WERI-Rb-1 (cell line): ENCODE measurements at regions not wholly inside any gene's neighbourhood (a gene's known extent, or its start where the extent isn't known, plus 50 kb on each side); places are given as distances from the start of the nearest gene placed in this dataset.
"Not testable (repeated sequence)": the region's sequence is repeated elsewhere in the genome, so short reads cannot be mapped to it uniquely, and the experiment has no call there.

Experiments used
- DNase-seq: peaks from one replicate; pipeline ENCODE4 v3.0.0-alpha.2; 2020
- H3K27ac ChIP-seq: fragments of 250-450 bp; sonication (Bioruptor Pico); 2 replicates; pipeline ENCODE4 v1.5.1; 2020; ENCODE audit warnings: mild to moderate bottlenecking, moderate library complexity
- H3K27me3 ChIP-seq: fragments of 250-450 bp; sonication (Bioruptor Pico); 2 replicates; pipeline ENCODE4 v1.5.1; 2021; ENCODE audit warnings: mild to moderate bottlenecking, low read depth, moderate library complexity; ENCODE audit not compliant: insufficient read depth, severe bottlenecking
- H3K36me3 ChIP-seq: fragments of 250-450 bp; sonication (Bioruptor Pico); 2 replicates; pipeline ENCODE4 v1.5.1; 2020; ENCODE audit warnings: mild to moderate bottlenecking, moderate library complexity
- H3K4me3 ChIP-seq: 2 replicates; pipeline ENCODE4 v1.5.1; 2011; ENCODE audit warnings: low read depth, mild to moderate bottlenecking, control low read depth, low read length
- H3K9me3 ChIP-seq: fragments of 250-450 bp; sonication (Bioruptor Pico); 2 replicates; pipeline ENCODE4 v1.5.1; 2021; ENCODE audit warnings: mild to moderate bottlenecking, moderate library complexity; ENCODE audit not compliant: severe bottlenecking
- CTCF ChIP-seq: IDR thresholded peaks from 2 replicates; pipeline ENCODE4 v1.5.1; 2011; ENCODE audit warnings: low read depth, mild to moderate bottlenecking, control low read depth, inconsistent platforms, low read length

GRCh38 chr3:147518465-147518864 lies 109.3 kb downstream of the ZIC1 start:
- Histone ChIP-seq H3K27me3 (no peaks in the 10 kb centered on the region), H3K4me3 (no peak overlapping the region), H3K9me3 (no peaks in the 10 kb centered on the region), H3K27ac (no peak overlapping the region), H3K36me3 (no peaks in the 10 kb centered on the region)
- no peak for TF ChIP-seq CTCF
- DNase-seq = no peak

DNA sequence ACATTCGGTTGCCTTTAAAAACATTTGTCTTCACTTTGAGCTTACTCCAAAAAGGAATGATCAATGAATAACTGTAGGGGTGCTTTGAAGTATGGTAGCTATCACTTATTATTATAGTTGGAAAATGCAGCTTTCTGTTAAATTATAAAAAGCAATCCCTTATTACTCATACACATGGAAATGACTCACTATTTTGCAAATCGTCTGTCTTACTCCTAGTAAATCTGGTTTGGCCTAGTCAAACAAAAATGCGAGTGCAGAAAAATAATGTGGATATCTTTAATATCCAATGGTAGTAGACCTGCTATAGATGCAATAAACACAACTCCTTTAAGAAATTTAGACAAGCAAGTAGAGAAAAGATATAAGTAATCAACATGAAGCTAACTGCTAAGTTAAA lies 112.5 kb downstream of the ZIC1 start:
- H3K4me3 ChIP-seq = no peak overlapping the region
- no peak for TF ChIP-seq CTCF
- H3K27ac ChIP-seq = no peak overlapping the region
- no peaks in the 10 kb centered on the region for H3K9me3 ChIP-seq
- no peaks in the 10 kb centered on the region for H3K36me3 ChIP-seq
- DNase-seq = no peak
- no peaks in the 10 kb centered on the region for H3K27me3 ChIP-seq

- not testable (repeated sequence) for H3K4me3 ChIP-seq, DNase-seq, H3K27me3 ChIP-seq, H3K27ac ChIP-seq, H3K9me3 ChIP-seq, H3K36me3 ChIP-seq
These were observed 113.6 kb downstream of the ZIC1 start for GRCh38 chr3:147522780-147523179.

DNA sequence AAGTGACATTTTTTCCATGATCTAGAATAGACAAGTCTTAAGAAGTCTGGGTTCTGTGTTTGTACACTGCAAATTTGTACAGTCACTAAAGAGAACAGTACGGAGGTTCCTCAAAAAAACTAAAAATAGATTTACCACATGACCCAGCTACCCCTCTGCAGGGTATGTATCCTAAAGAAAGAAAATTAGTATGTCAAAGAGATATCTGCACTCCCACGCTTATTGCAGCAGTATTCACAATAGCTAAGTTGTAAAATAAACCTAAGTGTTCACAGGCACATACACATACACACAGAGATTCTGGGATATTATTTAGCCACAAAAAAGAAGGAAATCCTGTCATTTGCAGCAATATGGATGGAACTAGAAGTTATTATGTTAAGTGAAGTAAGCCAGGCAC lies 120.4 kb downstream of the ZIC1 start:
- no peak for TF ChIP-seq CTCF
- DNase-seq = no peak
- H3K27ac ChIP-seq = no peak overlapping the region
- H3K9me3 ChIP-seq = no peaks in the 10 kb centered on the region
- no peaks in the 10 kb centered on the region for H3K27me3 ChIP-seq
- no peaks in the 10 kb centered on the region for H3K36me3 ChIP-seq
- no peak overlapping the region for H3K4me3 ChIP-seq

GRCh38 chr3:147538034-147538433 lies 128.9 kb downstream of the ZIC1 start:
- Histone ChIP-seq H3K4me3 (no peak overlapping the region), H3K27ac (no peak overlapping the region), H3K27me3 (no peaks in the 10 kb centered on the region), H3K9me3 (no peaks in the 10 kb centered on the region), H3K36me3 (no peaks in the 10 kb centered on the region)
- DNase-seq = no peak
- no peak for TF ChIP-seq CTCF

GRCh38 chr3:147540921-147541320 lies 131.8 kb downstream of the ZIC1 start:
- H3K27ac ChIP-seq = no peak overlapping the region
- no peaks in the 10 kb centered on the region for H3K9me3 ChIP-seq
- H3K36me3 ChIP-seq = no peaks in the 10 kb centered on the region
- H3K4me3 ChIP-seq = no peak overlapping the region
- TF ChIP-seq CTCF = no peak
- no peak for DNase-seq
- H3K27me3 ChIP-seq = no peaks in the 10 kb centered on the region

DNA sequence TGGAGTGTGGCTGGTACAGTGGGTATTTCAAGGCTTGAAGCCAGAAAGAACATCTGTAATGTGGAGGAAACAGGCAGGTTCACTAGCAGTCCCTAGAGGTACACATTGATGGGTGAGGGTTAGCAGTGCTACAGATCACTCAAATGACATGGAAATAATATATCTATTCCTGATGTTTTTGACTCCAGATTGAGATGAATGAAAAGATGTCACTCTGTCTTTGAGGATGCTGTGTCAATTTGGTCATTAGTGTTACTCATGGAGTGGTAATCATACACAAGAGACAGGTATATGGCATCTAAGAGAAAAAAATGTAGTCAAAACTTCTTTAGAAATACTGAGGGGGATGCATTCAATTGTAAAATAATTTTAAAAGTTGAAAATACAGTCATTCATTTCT lies 135.1 kb downstream of the ZIC1 start:
- no peak for TF ChIP-seq CTCF
- H3K27ac ChIP-seq = no peak overlapping the region

More for the DNA sequence above, 135.1 kb downstream of the ZIC1 start:
- Histone ChIP-seq H3K4me3 (no peak overlapping the region), H3K36me3 (no peaks in the 10 kb centered on the region), H3K9me3 (no peaks in the 10 kb centered on the region), H3K27me3 (no peaks in the 10 kb centered on the region)
- no peak for DNase-seq
